ENCODE measurements at regions not wholly inside any gene's neighbourhood (a gene's known extent, or its start where the extent isn't known, plus 50 kb on each side); places are given as distances from the start of the nearest gene placed in this dataset.

DNA sequence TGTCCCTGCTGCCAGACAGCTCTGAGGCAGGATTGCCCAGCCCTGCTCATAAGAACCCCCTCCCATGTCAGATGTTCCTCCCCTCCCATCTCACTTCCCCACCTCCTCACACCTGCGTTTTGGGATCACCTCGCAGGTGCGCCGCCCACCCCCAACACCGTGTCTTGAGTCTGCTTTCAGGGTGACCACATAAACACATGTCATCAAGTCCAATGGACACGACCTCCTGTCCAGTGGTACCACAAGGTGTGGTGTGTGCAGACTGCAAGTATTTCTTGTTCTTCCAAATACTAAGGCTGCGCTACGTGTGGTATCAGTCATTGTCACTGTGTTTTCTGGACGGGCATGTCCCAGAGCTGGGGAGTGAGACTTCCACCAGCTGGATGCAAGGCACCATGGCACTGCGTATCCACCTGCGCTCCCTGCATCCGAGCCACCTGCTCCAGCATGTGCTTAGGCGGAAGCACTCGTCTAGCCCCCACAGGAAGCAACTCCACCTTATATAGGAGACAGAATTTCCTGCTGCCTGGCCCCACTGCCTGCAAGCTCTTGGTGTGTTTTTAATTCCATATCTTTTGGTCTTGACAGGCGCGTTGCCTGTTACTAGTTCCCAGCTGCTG lies 119.7 kb upstream of the NXT1 start:
- TF ChIP-seq, protein P1, sequence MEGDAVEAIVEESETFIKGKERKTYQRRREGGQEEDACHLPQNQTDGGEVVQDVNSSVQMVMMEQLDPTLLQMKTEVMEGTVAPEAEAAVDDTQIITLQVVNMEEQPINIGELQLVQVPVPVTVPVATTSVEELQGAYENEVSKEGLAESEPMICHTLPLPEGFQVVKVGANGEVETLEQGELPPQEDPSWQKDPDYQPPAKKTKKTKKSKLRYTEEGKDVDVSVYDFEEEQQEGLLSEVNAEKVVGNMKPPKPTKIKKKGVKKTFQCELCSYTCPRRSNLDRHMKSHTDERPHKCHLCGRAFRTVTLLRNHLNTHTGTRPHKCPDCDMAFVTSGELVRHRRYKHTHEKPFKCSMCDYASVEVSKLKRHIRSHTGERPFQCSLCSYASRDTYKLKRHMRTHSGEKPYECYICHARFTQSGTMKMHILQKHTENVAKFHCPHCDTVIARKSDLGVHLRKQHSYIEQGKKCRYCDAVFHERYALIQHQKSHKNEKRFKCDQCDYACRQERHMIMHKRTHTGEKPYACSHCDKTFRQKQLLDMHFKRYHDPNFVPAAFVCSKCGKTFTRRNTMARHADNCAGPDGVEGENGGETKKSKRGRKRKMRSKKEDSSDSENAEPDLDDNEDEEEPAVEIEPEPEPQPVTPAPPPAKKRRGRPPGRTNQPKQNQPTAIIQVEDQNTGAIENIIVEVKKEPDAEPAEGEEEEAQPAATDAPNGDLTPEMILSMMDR (IDR thresholded peaks at IDR 0.05; ENCODE audit: borderline replicate concordance, extremely low read depth, insufficient read depth), result no peak
- Histone ChIP-seq H3K4me1 (ENCODE audit: control insufficient read depth in 2 of 3, insufficient read depth in 2 of 3, low read depth in 1 of 3, low read length in 3 of 3) (no peaks in the 10 kb centered on the region), H3K9me3 (ENCODE audit: control insufficient read depth in 2 of 3, insufficient read depth in 1 of 3, low read length in 3 of 3) (peaks cover 0 to 4% (median 0%) of the 10 kb centered on the region in 3 donors), H3K4me3 (ENCODE audit: low read length in 3 of 3) (no peak overlapping the region), H3K36me3 (ENCODE audit: control insufficient read depth in 2 of 3, insufficient read depth in 3 of 3, low read length in 3 of 3) (no peaks in the 10 kb centered on the region), H3K9ac (ENCODE audit: low read length in 3 of 3) (no peak overlapping the region), H3K27me3 (ENCODE audit: control insufficient read depth, insufficient read depth, low read length) (no peaks in the 10 kb centered on the region), H3K27ac (ENCODE audit: low read depth in 2 of 2, low read length in 2 of 2) (no peak overlapping the region)
- FAIRE-seq (no peak), DNase-seq (no peak)
- intact Hi-C loops (cut with DNase I), result loop anchor here (10.0 kb wide), 1 partner anchor 536 kb away; no protein-coding TSS in a partner anchor

DNA sequence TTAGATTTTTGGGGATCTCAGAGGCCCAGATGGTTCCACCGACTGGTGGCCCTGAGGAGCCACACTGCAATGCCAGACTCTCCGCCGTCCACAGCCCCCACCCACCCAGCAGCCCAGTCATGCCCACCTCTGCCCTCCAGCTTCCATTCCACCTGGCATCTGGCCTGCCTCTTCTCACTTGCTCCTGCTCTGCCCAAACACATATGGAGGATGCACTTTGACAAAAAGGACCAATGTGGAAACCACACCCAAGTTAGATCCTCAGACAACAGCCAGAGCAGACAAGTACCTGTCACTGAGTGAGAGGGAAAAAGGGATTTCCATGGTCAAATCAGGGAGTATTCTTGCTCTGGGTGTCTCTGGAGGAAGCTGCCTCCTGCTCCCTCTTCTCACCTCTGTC lies 120.6 kb upstream of the NXT1 start:
- intact Hi-C loops (cut with DNase I), result loop anchor here (10.0 kb wide), 1 partner anchor 535 kb away; no protein-coding TSS in a partner anchor
- TF ChIP-seq, protein P1 (IDR thresholded peaks at IDR 0.05; ENCODE audit: borderline replicate concordance, extremely low read depth, insufficient read depth), result no peak
- no peaks in the 10 kb centered on the region for H3K36me3 ChIP-seq (ENCODE audit: control insufficient read depth in 2 of 3, insufficient read depth in 3 of 3, low read length in 3 of 3)
- H3K4me1 ChIP-seq (ENCODE audit: control insufficient read depth in 2 of 3, insufficient read depth in 2 of 3, low read depth in 1 of 3, low read length in 3 of 3), result no peaks in the 10 kb centered on the region
- H3K27me3 ChIP-seq (ENCODE audit: control insufficient read depth, insufficient read depth, low read length), result no peaks in the 10 kb centered on the region
- H3K9ac ChIP-seq (ENCODE audit: low read length in 3 of 3), result no peak overlapping the region
- FAIRE-seq (no peak), DNase-seq (no peak)
- H3K4me3 ChIP-seq (ENCODE audit: low read length in 3 of 3), result no peak overlapping the region
- H3K27ac ChIP-seq (ENCODE audit: low read depth in 2 of 2, low read length in 2 of 2), result no peak overlapping the region
- peaks cover 0 to 4% (median 0%) of the 10 kb centered on the region in 3 donors for H3K9me3 ChIP-seq (ENCODE audit: control insufficient read depth in 2 of 3, insufficient read depth in 1 of 3, low read length in 3 of 3)

DNA sequence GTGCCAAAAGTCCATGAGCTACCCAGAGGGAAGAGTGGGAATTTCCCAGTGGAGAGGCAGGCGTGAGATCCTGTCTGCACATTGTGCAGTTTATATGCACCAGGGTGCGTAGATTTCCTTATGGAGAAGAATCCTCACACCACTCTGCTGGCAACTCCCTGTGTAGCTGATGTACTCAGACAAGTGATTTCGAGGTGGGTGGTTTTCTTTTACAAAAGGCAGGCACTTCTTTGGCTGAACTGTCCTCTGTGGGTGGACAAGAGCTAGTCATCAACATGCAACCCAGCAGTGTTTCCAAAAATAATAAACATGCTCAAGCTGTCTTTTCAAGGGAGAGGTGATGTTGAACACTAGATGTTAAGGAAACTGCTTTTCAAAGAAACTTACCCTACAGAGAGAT lies 121.7 kb upstream of the NXT1 start:
- Histone ChIP-seq H3K27ac (ENCODE audit: low read depth in 2 of 2, low read length in 2 of 2) (no peak overlapping the region), H3K9me3 (ENCODE audit: control insufficient read depth in 2 of 3, insufficient read depth in 1 of 3, low read length in 3 of 3) (peaks cover 0 to 4% (median 0%) of the 10 kb centered on the region in 3 donors), H3K4me3 (ENCODE audit: low read length in 3 of 3) (no peak overlapping the region), H3K27me3 (ENCODE audit: control insufficient read depth, insufficient read depth, low read length) (no peaks in the 10 kb centered on the region), H3K9ac (ENCODE audit: low read length in 3 of 3) (no peak overlapping the region), H3K36me3 (ENCODE audit: control insufficient read depth in 2 of 3, insufficient read depth in 3 of 3, low read length in 3 of 3) (no peaks in the 10 kb centered on the region), H3K4me1 (ENCODE audit: control insufficient read depth in 2 of 3, insufficient read depth in 2 of 3, low read depth in 1 of 3, low read length in 3 of 3) (no peaks in the 10 kb centered on the region)
- FAIRE-seq, result no peak
- intact Hi-C loops (cut with DNase I), result no loop called here
- TF ChIP-seq, protein P1 (IDR thresholded peaks at IDR 0.05; ENCODE audit: borderline replicate concordance, extremely low read depth, insufficient read depth), result no peak
- DNase-seq, result no peak

DNA sequence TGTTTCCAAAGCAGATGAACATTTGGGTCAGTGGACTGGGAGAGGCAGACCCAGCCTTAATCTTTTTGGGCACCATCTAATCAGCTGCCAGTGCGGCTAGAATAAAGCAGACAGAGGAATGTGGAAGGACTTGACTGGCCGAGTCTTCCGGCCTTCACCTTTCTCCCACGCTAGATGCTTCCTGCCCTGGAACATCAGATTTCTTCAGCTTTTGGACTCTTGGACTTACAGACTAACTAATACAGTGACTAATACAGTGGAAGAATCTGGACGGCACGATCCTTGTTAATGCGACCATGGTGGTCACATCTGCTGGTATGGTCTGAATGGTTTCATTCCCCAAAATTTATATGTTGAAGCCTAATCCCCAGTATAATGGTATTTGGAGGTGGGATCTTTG lies 122.6 kb upstream of the NXT1 start:
- no peaks in the 10 kb centered on the region for H3K27me3 ChIP-seq (ENCODE audit: control insufficient read depth, insufficient read depth, low read length)
- DNase-seq, result no peak
- no peak overlapping the region for H3K4me3 ChIP-seq (ENCODE audit: low read length in 3 of 3)
- H3K27ac ChIP-seq (ENCODE audit: low read depth in 2 of 2, low read length in 2 of 2), result no peak overlapping the region
- TF ChIP-seq, protein P1 (IDR thresholded peaks at IDR 0.05; ENCODE audit: borderline replicate concordance, extremely low read depth, insufficient read depth), result no peak
- no peaks in the 10 kb centered on the region for H3K4me1 ChIP-seq (ENCODE audit: control insufficient read depth in 2 of 3, insufficient read depth in 2 of 3, low read depth in 1 of 3, low read length in 3 of 3)
- FAIRE-seq, result no peak
- H3K9ac ChIP-seq (ENCODE audit: low read length in 3 of 3), result no peak overlapping the region
- H3K9me3 ChIP-seq (ENCODE audit: control insufficient read depth in 2 of 3, insufficient read depth in 1 of 3, low read length in 3 of 3), result peaks cover 0 to 4% (median 0%) of the 10 kb centered on the region in 3 donors
- intact Hi-C loops (cut with DNase I), result no loop called here
- no peaks in the 10 kb centered on the region for H3K36me3 ChIP-seq (ENCODE audit: control insufficient read depth in 2 of 3, insufficient read depth in 3 of 3, low read length in 3 of 3)

All from kidney (tissue), 13 donors.